ENCODE measurements at regions not wholly inside any gene's neighbourhood (a gene's known extent, or its start where the extent isn't known, plus 50 kb on each side); places are given as distances from the start of the nearest gene placed in this dataset.
A peak's percentile ranks its signal among the peaks of the same experiment; 100 is the strongest.

DNA sequence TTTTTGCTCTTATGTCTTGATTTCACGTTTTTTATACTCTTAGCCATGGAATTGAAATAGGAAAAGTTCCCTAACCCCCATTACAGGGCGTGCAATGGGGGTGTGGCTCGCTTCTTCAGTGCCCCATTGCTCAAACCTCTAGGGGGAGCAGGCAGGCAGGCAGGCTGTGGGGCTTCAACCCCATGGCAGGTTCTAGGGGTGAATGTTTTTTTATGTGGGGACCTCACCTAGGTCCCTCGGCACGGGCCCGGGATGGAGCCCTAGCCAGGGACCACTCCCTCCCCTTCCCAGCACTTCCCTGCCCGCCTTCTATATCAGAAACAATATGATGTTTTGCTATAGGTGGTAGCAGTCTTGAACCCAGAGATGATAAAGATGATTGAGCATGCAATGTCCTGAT is 221.3 kb upstream of the SMC2 start:
- ChIA-PET POLR2A (ENCODE audit: partially characterized antibody) (no interaction called here), CTCF (ENCODE audit: partially characterized antibody) (no interaction called here)
- Histone ChIP-seq H3K36me3 (ENCODE audit: control insufficient read depth in 2 of 4, insufficient read depth in 4 of 4, low read length in 3 of 4) (no peaks in the 10 kb centered on the region), H4K8ac (ENCODE audit: extremely low read depth, insufficient read depth, low read length) (peak overlapping the region; percentile 35; the same call in 1 of the 2 replicates), H3K4me1 (replicated peaks in 1 of 4; ENCODE audit: control insufficient read depth in 3 of 4, insufficient read depth in 4 of 4, low read length in 3 of 4) (no peaks in the 10 kb centered on the region), H3K4me2 (ENCODE audit: insufficient read depth in 1 of 2, low read depth in 2 of 2, low read length in 2 of 2) (no peak overlapping the region), H3K23me2 (ENCODE audit: low read depth, low read length) (no peaks in the 10 kb centered on the region), H4K5ac (ENCODE audit: insufficient read length, low read depth, low read length) (no peak overlapping the region), H4K20me1 (replicated peaks in 1 of 2; ENCODE audit: control insufficient read depth in 1 of 2, insufficient read depth in 2 of 2, low read length in 2 of 2) (no peaks in the 10 kb centered on the region), H3K56ac (replicated peaks; ENCODE audit: insufficient read length, low read depth, low read length) (no peak overlapping the region), H2BK20ac (ENCODE audit: low read length) (no peak overlapping the region), H3K4ac (replicated peaks; ENCODE audit: insufficient read length, low read depth, low read length) (no peak overlapping the region), H3K27ac (ENCODE audit: low read depth, low read length) (no peak overlapping the region), H3K4me3 (ENCODE audit: extremely low read depth in 1 of 4, insufficient read depth in 2 of 4, low read depth in 3 of 4, low read length in 4 of 4) (no peak overlapping the region), H2BK5ac (ENCODE audit: low read depth, low read length) (no peak overlapping the region), H3K14ac (ENCODE audit: insufficient read length) (no peak overlapping the region), H2BK12ac (ENCODE audit: low read depth, low read length) (no peak overlapping the region), H2BK15ac (ENCODE audit: low read length) (no peak overlapping the region), H2AK5ac (ENCODE audit: low read depth, low read length) (no peak overlapping the region), H3K27me3 (replicated peaks in 1 of 4; ENCODE audit: control insufficient read depth in 3 of 4, extremely low read depth in 1 of 4, insufficient read depth in 3 of 4, low read length in 3 of 4) (no peaks in the 10 kb centered on the region), H3K9ac (replicated peaks in 1 of 4; ENCODE audit: extremely low read depth in 1 of 4, low read depth in 3 of 4, low read length in 3 of 4) (no peak overlapping the region), H2AFZ (ENCODE audit: low read length) (no peak overlapping the region), H4K91ac (replicated peaks; ENCODE audit: insufficient read length, low read length) (no peak overlapping the region), H2BK120ac (replicated peaks; ENCODE audit: low read depth, low read length) (no peak overlapping the region), H3K9me3 (ENCODE audit: insufficient read depth in 2 of 2, low read depth in 1 of 2, low read length in 1 of 2) (no peaks in the 10 kb centered on the region), H3K18ac (ENCODE audit: extremely low read depth, low read length) (no peak overlapping the region), H3K79me2 (ENCODE audit: control insufficient read depth in 1 of 2, insufficient read depth in 2 of 2, low read length in 2 of 2) (no peaks in the 10 kb centered on the region), H3K23ac (ENCODE audit: insufficient read length) (no peak overlapping the region), H3K79me1 (ENCODE audit: low read depth, low read length) (no peaks in the 10 kb centered on the region)
- no peak for FAIRE-seq
- 85% methylated on average over 7 of the region's 7 CpGs; no CpG with 5 or more reads in 1 of the 2 experiments for WGBS, 2 experiments (ENCODE audit: extremely low coverage in 1 of 2, insufficient coverage in 1 of 2, insufficient read length in 1 of 2, insufficient replicate concordance in 2 of 2, low coverage in 1 of 2, low lambda C conversion rate in 2 of 2, missing lambda C conversion rate in 1 of 2)
- DNase-seq (ENCODE audit: low read depth in 1 of 2, low spot score in 2 of 2), result no peak
- TF ChIP-seq, protein P1, sequence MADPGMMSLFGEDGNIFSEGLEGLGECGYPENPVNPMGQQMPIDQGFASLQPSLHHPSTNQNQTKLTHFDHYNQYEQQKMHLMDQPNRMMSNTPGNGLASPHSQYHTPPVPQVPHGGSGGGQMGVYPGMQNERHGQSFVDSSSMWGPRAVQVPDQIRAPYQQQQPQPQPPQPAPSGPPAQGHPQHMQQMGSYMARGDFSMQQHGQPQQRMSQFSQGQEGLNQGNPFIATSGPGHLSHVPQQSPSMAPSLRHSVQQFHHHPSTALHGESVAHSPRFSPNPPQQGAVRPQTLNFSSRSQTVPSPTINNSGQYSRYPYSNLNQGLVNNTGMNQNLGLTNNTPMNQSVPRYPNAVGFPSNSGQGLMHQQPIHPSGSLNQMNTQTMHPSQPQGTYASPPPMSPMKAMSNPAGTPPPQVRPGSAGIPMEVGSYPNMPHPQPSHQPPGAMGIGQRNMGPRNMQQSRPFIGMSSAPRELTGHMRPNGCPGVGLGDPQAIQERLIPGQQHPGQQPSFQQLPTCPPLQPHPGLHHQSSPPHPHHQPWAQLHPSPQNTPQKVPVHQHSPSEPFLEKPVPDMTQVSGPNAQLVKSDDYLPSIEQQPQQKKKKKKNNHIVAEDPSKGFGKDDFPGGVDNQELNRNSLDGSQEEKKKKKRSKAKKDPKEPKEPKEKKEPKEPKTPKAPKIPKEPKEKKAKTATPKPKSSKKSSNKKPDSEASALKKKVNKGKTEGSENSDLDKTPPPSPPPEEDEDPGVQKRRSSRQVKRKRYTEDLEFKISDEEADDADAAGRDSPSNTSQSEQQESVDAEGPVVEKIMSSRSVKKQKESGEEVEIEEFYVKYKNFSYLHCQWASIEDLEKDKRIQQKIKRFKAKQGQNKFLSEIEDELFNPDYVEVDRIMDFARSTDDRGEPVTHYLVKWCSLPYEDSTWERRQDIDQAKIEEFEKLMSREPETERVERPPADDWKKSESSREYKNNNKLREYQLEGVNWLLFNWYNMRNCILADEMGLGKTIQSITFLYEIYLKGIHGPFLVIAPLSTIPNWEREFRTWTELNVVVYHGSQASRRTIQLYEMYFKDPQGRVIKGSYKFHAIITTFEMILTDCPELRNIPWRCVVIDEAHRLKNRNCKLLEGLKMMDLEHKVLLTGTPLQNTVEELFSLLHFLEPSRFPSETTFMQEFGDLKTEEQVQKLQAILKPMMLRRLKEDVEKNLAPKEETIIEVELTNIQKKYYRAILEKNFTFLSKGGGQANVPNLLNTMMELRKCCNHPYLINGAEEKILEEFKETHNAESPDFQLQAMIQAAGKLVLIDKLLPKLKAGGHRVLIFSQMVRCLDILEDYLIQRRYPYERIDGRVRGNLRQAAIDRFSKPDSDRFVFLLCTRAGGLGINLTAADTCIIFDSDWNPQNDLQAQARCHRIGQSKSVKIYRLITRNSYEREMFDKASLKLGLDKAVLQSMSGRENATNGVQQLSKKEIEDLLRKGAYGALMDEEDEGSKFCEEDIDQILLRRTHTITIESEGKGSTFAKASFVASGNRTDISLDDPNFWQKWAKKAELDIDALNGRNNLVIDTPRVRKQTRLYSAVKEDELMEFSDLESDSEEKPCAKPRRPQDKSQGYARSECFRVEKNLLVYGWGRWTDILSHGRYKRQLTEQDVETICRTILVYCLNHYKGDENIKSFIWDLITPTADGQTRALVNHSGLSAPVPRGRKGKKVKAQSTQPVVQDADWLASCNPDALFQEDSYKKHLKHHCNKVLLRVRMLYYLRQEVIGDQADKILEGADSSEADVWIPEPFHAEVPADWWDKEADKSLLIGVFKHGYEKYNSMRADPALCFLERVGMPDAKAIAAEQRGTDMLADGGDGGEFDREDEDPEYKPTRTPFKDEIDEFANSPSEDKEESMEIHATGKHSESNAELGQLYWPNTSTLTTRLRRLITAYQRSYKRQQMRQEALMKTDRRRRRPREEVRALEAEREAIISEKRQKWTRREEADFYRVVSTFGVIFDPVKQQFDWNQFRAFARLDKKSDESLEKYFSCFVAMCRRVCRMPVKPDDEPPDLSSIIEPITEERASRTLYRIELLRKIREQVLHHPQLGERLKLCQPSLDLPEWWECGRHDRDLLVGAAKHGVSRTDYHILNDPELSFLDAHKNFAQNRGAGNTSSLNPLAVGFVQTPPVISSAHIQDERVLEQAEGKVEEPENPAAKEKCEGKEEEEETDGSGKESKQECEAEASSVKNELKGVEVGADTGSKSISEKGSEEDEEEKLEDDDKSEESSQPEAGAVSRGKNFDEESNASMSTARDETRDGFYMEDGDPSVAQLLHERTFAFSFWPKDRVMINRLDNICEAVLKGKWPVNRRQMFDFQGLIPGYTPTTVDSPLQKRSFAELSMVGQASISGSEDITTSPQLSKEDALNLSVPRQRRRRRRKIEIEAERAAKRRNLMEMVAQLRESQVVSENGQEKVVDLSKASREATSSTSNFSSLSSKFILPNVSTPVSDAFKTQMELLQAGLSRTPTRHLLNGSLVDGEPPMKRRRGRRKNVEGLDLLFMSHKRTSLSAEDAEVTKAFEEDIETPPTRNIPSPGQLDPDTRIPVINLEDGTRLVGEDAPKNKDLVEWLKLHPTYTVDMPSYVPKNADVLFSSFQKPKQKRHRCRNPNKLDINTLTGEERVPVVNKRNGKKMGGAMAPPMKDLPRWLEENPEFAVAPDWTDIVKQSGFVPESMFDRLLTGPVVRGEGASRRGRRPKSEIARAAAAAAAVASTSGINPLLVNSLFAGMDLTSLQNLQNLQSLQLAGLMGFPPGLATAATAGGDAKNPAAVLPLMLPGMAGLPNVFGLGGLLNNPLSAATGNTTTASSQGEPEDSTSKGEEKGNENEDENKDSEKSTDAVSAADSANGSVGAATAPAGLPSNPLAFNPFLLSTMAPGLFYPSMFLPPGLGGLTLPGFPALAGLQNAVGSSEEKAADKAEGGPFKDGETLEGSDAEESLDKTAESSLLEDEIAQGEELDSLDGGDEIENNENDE (IDR thresholded peaks at IDR 0.05; ENCODE audit: insufficient replicate concordance, low read length), result no peak
